SK-N-SH (cell line): ENCODE measurements at regions not wholly inside any gene's neighbourhood (a gene's known extent, or its start where the extent isn't known, plus 50 kb on each side); places are given as distances from the start of the nearest gene placed in this dataset.

Experiments
- CTCF ChIA-PET: fragments of 300-600, 350-600 bp; formaldehyde crosslinking; extraction: SDS; loops from one replicate; lab custom pipeline; 2021; lab: Yijun Ruan, JAX
- POLR2A ChIA-PET: fragments of 350-600 bp; sonication (Branson Sonifier 250); formaldehyde crosslinking; extraction: SDS; loops from one replicate; lab custom pipeline; 2020; ENCODE audit warnings: antibody characterized with exemption, inconsistent platforms; lab: Yijun Ruan, JAX
- DNase-seq: peaks from one replicate; pipeline ENCODE4 v3.0.0; 2012
- H2AFZ ChIP-seq: fragments of 200-600 bp; sonication (generic); 2 replicates; pipeline ENCODE4 v1.8.1; 2016; ENCODE audit warnings: antibody characterized with exemption, mild to moderate bottlenecking, low read depth
- H3F3A ChIP-seq: fragments of 200-600 bp; sonication (generic); replicated peaks from 2 replicates; pipeline ENCODE3; 2016; ENCODE audit warnings: antibody characterized with exemption, mild to moderate bottlenecking; ENCODE audit not compliant: insufficient read depth
- H3K27ac ChIP-seq, 2 experiments: fragments of 200-500 bp in 1 of 2; fragments of 200-600 bp in 1 of 2; sonication (Bioruptor generic) in 1 of 2; sonication (generic), shearing (Covaris generic) in 1 of 2; 2 replicates each; pipeline versions ENCODE4 v1.5.1 to v1.6.1; 2014 to 2016; ENCODE audit warnings: low read depth in 2 of 2, inconsistent platforms in 1 of 2, low read length in 1 of 2, mild to moderate bottlenecking in 1 of 2, mixed read lengths in 1 of 2
- H3K27me3 ChIP-seq: fragments of 200-600 bp; sonication (generic), shearing (Covaris generic); 2 replicates; pipeline ENCODE4 v1.6.1; 2016; ENCODE audit warnings: mixed run types; ENCODE audit not compliant: insufficient read depth
- H3K36me3 ChIP-seq, 2 experiments: fragments of 200-500 bp in 1 of 2; fragments of 200-600 bp in 1 of 2; sonication (Bioruptor generic) in 1 of 2; sonication (generic) in 1 of 2; replicated peaks in 1 of 2; 2 replicates each; pipeline versions ENCODE3 to v1.5.1; 2014 to 2016; ENCODE audit warnings: low read length in 1 of 2, mild to moderate bottlenecking in 1 of 2; ENCODE audit not compliant: insufficient read depth in 2 of 2, control insufficient read depth in 1 of 2
- H3K4me1 ChIP-seq, 2 experiments: fragments of 200-500 bp in 1 of 2; fragments of 200-600 bp in 1 of 2; sonication (Bioruptor generic) in 1 of 2; sonication (generic), shearing (Covaris generic) in 1 of 2; 2 replicates each; pipeline versions ENCODE4 v1.5.1 to v1.6.1; 2014 to 2016; ENCODE audit warnings: low read depth in 1 of 2, low read length in 1 of 2, mixed run types in 1 of 2; ENCODE audit not compliant: insufficient read depth in 2 of 2, control insufficient read depth in 1 of 2
- H3K4me2 ChIP-seq: fragments of 200-600 bp; sonication (generic), shearing (Covaris generic); 2 replicates; pipeline ENCODE4 v1.6.1; 2017; ENCODE audit warnings: mixed run types
- H3K4me3 ChIP-seq, 2 experiments: fragments of 200-500 bp in 1 of 2; fragments of 200-600 bp in 1 of 2; sonication (Bioruptor generic) in 1 of 2; sonication (generic), shearing (Covaris generic) in 1 of 2; 2 replicates each; pipeline versions ENCODE4 v1.5.1 to v1.8.1; 2014 to 2016; ENCODE audit warnings: low read depth in 2 of 2, inconsistent platforms in 1 of 2, low read length in 1 of 2, mild to moderate bottlenecking in 1 of 2, mixed read lengths in 1 of 2, moderate library complexity in 1 of 2
- H3K79me2 ChIP-seq: fragments of 200-600 bp; sonication (generic); 2 replicates; pipeline ENCODE4 v1.8.1; 2017; ENCODE audit warnings: mild to moderate bottlenecking; ENCODE audit not compliant: insufficient read depth
- H3K9ac ChIP-seq: fragments of 200-600 bp; sonication (generic); 2 replicates; pipeline ENCODE4 v1.6.1; 2017; ENCODE audit warnings: mixed run types
- H3K9me2 ChIP-seq: fragments of 200-600 bp; sonication (generic); 2 replicates; pipeline ENCODE4 v1.6.1; 2017; ENCODE audit warnings: mixed run types
- H3K9me3 ChIP-seq: fragments of 200-600 bp; sonication (generic); 2 replicates; pipeline ENCODE4 v1.6.1; 2017; ENCODE audit warnings: mixed run types, mild to moderate bottlenecking, moderate library complexity
- H4K20me1 ChIP-seq: fragments of 200-600 bp; sonication (generic); 2 replicates; pipeline ENCODE4 v1.6.1; 2017; ENCODE audit warnings: mild to moderate bottlenecking, mixed run types; ENCODE audit not compliant: insufficient read depth
- CHD2 ChIP-seq: fragments of 150-350 bp; IDR thresholded peaks from 2 replicates; pipeline ENCODE4 v1.6.1; 2018; ENCODE audit warnings: low read length; ENCODE audit not compliant: partially characterized antibody
- ELF1 ChIP-seq: IDR thresholded peaks from 2 replicates; pipeline ENCODE4 v1.4.0; 2012
- EZH2phosphoT487 ChIP-seq: fragments of 200-600 bp; sonication (generic); IDR thresholded peaks from 2 replicates; pipeline ENCODE4 v1.6.1; 2017; ENCODE audit warnings: low read depth, mixed run types, mild to moderate bottlenecking, antibody characterized with exemption, moderate library complexity, borderline replicate concordance
- JUND ChIP-seq: IDR thresholded peaks from 2 replicates; pipeline ENCODE4 v1.4.0; 2012
- NFIC ChIP-seq: IDR thresholded peaks from 2 replicates; pipeline ENCODE4 v1.4.0; 2012; ENCODE audit warnings: borderline replicate concordance
- RAD21 ChIP-seq: IDR thresholded peaks from 2 replicates; pipeline ENCODE4 v1.6.1; 2012; ENCODE audit warnings: mild to moderate bottlenecking, low read length
- RCOR1 ChIP-seq: fragments of 150-350 bp; IDR thresholded peaks from 2 replicates; pipeline ENCODE4 v1.6.1; 2017; ENCODE audit warnings: antibody characterized with exemption, low read length
- SIN3A ChIP-seq: IDR thresholded peaks from 2 replicates; pipeline ENCODE4 v1.6.1; 2012; ENCODE audit warnings: low read depth, mild to moderate bottlenecking, low read length, moderate library complexity, borderline replicate concordance
- TAF1 ChIP-seq: IDR thresholded peaks from 2 replicates; pipeline ENCODE4 v1.6.1; 2012; ENCODE audit warnings: low read depth, mild to moderate bottlenecking, low read length, moderate library complexity, borderline replicate concordance
- TEAD4 ChIP-seq: IDR thresholded peaks from 2 replicates; pipeline ENCODE4 v1.4.0; 2012; ENCODE audit warnings: mild to moderate bottlenecking, borderline replicate concordance; ENCODE audit not compliant: insufficient read depth
- WGBS: methylation state at CpG from one replicate; pipeline ENCODE4 v1.1.6; 2017; ENCODE audit warnings: low lambda C conversion rate; 5-methylcytosine and 5-hydroxymethylcytosine counted together
- TF ChIP-seq, protein P1 (sequence below): fragments of 150-350 bp; IDR thresholded peaks from 2 replicates; pipeline ENCODE4 v1.6.1; 2017; ENCODE audit warnings: antibody characterized with exemption, low read length, low read depth, borderline replicate concordance
- TF ChIP-seq, protein P2 (sequence below): IDR thresholded peaks from 2 replicates; pipeline ENCODE4; 2012
- TF ChIP-seq, protein P3 (sequence below): IDR thresholded peaks from 2 replicates; pipeline ENCODE4 v1.4.0; 2012; ENCODE audit warnings: low read depth, borderline replicate concordance
- TF ChIP-seq, protein P4 (sequence below): IDR thresholded peaks from 2 replicates; pipeline ENCODE4 v1.4.0; 2012; ENCODE audit warnings: low read depth

DNA sequence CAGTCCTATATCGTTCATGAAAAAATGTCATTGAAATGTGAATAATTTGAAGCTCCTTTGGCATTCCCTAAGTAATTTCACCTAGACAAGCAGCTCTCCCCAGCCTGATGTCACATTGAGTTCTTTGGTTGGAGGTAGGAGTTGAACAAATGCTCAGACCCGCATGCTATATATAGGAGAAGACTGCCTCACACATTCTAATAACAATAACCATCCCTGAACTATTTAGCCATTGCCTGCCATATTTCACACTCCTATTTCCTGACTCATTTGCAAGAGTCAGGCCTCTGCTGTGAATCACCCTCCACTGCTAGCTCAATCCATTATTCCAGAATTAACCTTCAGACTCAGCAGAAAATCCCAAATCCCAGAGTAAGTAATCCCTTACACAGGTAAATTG lies 256.6 kb upstream of the ACVR2A start:
- no peak overlapping the region for H2AFZ ChIP-seq
- H3F3A ChIP-seq: no peaks in the 10 kb centered on the region
- WGBS: 4% methylated on average over 2 of the region's 2 CpGs
- no peaks in the 10 kb centered on the region for H3K79me2 ChIP-seq
- POLR2A ChIA-PET: no interaction called here
- no peaks in the 10 kb centered on the region for H3K9me3 ChIP-seq
- no peaks in the 10 kb centered on the region for H3K27me3 ChIP-seq
- no peak overlapping the region for H3K27ac ChIP-seq
- H3K36me3 ChIP-seq: no peaks in the 10 kb centered on the region
- TF ChIP-seq, protein P1, sequence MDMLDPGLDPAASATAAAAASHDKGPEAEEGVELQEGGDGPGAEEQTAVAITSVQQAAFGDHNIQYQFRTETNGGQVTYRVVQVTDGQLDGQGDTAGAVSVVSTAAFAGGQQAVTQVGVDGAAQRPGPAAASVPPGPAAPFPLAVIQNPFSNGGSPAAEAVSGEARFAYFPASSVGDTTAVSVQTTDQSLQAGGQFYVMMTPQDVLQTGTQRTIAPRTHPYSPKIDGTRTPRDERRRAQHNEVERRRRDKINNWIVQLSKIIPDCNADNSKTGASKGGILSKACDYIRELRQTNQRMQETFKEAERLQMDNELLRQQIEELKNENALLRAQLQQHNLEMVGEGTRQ: no peak
- no peak for TF ChIP-seq JUND
- TF ChIP-seq, all 33 proteins: peak for 0
- H3K4me1 ChIP-seq: no peaks in the 10 kb centered on the region
- CTCF ChIA-PET: no interaction called here
- no peak overlapping the region for H3K4me2 ChIP-seq
- H3K9ac ChIP-seq: no peak overlapping the region
- H3K4me3 ChIP-seq: no peak overlapping the region
- DNase-seq: no peak
- no peaks in the 10 kb centered on the region for H3K9me2 ChIP-seq
- no peaks in the 10 kb centered on the region for H4K20me1 ChIP-seq

DNA sequence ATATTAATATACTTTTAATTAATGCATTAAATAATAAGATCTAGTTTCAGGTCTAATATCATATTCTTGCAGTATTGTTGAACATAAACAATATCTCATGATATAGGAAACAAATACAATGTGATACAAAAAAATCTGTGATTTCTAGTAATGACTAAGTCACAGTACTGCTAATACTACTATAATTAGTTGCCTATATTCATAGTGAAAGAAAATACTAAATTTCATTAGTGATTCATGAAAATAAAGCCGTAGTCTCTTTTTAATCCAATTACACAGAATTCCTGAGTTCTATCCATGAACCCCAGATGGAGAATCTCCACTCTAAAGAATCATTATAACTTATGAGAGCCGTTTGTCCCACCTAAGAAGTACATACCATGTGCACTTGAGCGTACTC lies 266.3 kb upstream of the ACVR2A start:
- H3K9me2 ChIP-seq: no peaks in the 10 kb centered on the region
- no peaks in the 10 kb centered on the region for H3K79me2 ChIP-seq
- H3K27me3 ChIP-seq: no peaks in the 10 kb centered on the region
- DNase-seq: no peak
- no peaks in the 10 kb centered on the region for H3F3A ChIP-seq
- WGBS: 4% methylated on average over 3 of the region's 3 CpGs
- no peak overlapping the region for H3K4me3 ChIP-seq
- no peak overlapping the region for H2AFZ ChIP-seq
- no peaks in the 10 kb centered on the region for H3K4me1 ChIP-seq
- no peaks in the 10 kb centered on the region for H4K20me1 ChIP-seq
- CTCF ChIA-PET: no interaction called here
- no peak overlapping the region for H3K9ac ChIP-seq
- H3K4me2 ChIP-seq: no peak overlapping the region
- POLR2A ChIA-PET: no interaction called here
- H3K27ac ChIP-seq: no peak overlapping the region
- H3K36me3 ChIP-seq: no peaks in the 10 kb centered on the region
- no peak for TF ChIP-seq JUND
- TF ChIP-seq TEAD4: no peak
- TF ChIP-seq RCOR1: no peak
- no peak for TF ChIP-seq CHD2
- no peak for TF ChIP-seq RAD21
- TF ChIP-seq, protein P1: no peak
- TF ChIP-seq, protein P2, sequence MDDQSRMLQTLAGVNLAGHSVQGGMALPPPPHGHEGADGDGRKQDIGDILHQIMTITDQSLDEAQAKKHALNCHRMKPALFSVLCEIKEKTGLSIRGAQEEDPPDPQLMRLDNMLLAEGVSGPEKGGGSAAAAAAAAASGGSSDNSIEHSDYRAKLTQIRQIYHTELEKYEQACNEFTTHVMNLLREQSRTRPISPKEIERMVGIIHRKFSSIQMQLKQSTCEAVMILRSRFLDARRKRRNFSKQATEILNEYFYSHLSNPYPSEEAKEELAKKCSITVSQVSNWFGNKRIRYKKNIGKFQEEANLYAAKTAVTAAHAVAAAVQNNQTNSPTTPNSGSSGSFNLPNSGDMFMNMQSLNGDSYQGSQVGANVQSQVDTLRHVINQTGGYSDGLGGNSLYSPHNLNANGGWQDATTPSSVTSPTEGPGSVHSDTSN: no peak
- TF ChIP-seq ELF1: no peak
- TF ChIP-seq, protein P3, sequence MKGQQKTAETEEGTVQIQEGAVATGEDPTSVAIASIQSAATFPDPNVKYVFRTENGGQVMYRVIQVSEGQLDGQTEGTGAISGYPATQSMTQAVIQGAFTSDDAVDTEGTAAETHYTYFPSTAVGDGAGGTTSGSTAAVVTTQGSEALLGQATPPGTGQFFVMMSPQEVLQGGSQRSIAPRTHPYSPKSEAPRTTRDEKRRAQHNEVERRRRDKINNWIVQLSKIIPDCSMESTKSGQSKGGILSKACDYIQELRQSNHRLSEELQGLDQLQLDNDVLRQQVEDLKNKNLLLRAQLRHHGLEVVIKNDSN: no peak
- H3K9me3 ChIP-seq: no peaks in the 10 kb centered on the region

DNA sequence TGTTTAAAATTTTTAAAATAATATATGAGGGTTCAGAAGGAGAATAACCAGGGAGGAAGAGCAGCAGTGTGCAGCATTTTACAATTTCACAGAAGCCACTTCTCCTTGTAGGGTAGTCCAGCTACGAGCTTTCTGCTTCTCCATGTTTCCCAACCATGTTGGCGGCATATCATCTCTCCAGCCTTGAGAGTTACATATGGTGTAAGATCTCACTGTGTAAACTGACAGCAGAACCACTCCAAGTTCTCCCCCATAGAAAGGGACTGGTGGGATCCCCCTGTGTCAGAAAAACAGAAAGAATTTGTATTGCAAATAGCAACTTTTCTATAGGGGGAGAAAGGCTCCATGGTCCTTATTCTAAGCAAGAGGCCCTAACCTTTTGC lies 266.8 kb upstream of the ACVR2A start:
- ChIA-PET CTCF (no interaction called here), POLR2A (no interaction called here)
- H3K27ac ChIP-seq: no peak overlapping the region
- H3K4me1 ChIP-seq: no peaks in the 10 kb centered on the region
- H3K9me2 ChIP-seq: no peaks in the 10 kb centered on the region
- H3K4me3 ChIP-seq: no peak overlapping the region
- no peaks in the 10 kb centered on the region for H3K36me3 ChIP-seq
- H3F3A ChIP-seq: no peaks in the 10 kb centered on the region
- no peak overlapping the region for H2AFZ ChIP-seq
- H3K9ac ChIP-seq: no peak overlapping the region
- no peaks in the 10 kb centered on the region for H4K20me1 ChIP-seq
- no peak for DNase-seq
- no peaks in the 10 kb centered on the region for H3K79me2 ChIP-seq
- H3K9me3 ChIP-seq: no peaks in the 10 kb centered on the region
- WGBS: 30% methylated on average over 2 of the region's 2 CpGs
- no peak overlapping the region for H3K4me2 ChIP-seq
- TF ChIP-seq, protein P3: no peak
- TF ChIP-seq EZH2phosphoT487 (no peak), NFIC (no peak), TAF1 (no peak), SIN3A (no peak), CHD2 (no peak)
- TF ChIP-seq, protein P4, sequence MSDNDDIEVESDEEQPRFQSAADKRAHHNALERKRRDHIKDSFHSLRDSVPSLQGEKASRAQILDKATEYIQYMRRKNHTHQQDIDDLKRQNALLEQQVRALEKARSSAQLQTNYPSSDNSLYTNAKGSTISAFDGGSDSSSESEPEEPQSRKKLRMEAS: no peak
- no peaks in the 10 kb centered on the region for H3K27me3 ChIP-seq
